ENCODE measurements at regions not wholly inside any gene's neighbourhood (a gene's known extent, or its start where the extent isn't known, plus 50 kb on each side); places are given as distances from the start of the nearest gene placed in this dataset.

DNA sequence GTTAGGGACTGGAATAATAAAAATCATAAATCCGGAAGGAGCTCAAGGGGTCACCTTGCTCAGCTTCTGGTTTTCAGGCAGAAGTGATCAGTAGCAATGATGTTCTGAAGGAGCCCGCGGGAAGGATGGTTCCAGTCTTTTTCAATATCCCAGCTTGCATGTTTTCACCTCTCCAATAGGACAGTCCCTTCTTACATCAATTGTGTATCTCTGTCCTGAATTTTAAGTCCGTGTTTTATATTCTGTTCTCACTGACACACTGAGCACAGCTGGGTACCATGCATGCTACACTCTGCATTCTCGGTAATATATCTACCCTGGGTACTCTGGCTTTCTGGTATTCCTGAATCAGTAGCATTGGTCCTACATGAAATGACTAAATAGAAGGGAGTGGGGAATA, 55.2 kb upstream of the SLC35B4 start:
- Mint-ChIP-seq H3K27ac (no peak overlapping the region), H3K36me3 (no peaks in the 10 kb centered on the region), H3K4me1 (no peaks in the 10 kb centered on the region), H3K9me3 (0 out of 2 replicates have a peak, but pooled peaks cover 5% of the 10 kb centered on the region), H3K4me3 (no peak overlapping the region), H3K27me3 (ENCODE audit: low read depth) (no peaks in the 10 kb centered on the region; the same call in 1 of the 2 replicates)
- ChIA-PET POLR2A (no interaction called here), CTCF (no interaction called here)
- no peak for TF ChIP-seq TCF7 (CRISPR knock-in tag; IDR thresholded peaks at IDR 0.05; ENCODE audit: low read depth)
- no peak for TF ChIP-seq MYBL2 (CRISPR knock-in tag; IDR thresholded peaks at IDR 0.05)
- no peak for TF ChIP-seq NFE2L1 (CRISPR knock-in tag; IDR thresholded peaks at IDR 0.05)
- TF ChIP-seq RORB (CRISPR knock-in tag; IDR thresholded peaks at IDR 0.05), result no peak
- TF ChIP-seq, protein P1, sequence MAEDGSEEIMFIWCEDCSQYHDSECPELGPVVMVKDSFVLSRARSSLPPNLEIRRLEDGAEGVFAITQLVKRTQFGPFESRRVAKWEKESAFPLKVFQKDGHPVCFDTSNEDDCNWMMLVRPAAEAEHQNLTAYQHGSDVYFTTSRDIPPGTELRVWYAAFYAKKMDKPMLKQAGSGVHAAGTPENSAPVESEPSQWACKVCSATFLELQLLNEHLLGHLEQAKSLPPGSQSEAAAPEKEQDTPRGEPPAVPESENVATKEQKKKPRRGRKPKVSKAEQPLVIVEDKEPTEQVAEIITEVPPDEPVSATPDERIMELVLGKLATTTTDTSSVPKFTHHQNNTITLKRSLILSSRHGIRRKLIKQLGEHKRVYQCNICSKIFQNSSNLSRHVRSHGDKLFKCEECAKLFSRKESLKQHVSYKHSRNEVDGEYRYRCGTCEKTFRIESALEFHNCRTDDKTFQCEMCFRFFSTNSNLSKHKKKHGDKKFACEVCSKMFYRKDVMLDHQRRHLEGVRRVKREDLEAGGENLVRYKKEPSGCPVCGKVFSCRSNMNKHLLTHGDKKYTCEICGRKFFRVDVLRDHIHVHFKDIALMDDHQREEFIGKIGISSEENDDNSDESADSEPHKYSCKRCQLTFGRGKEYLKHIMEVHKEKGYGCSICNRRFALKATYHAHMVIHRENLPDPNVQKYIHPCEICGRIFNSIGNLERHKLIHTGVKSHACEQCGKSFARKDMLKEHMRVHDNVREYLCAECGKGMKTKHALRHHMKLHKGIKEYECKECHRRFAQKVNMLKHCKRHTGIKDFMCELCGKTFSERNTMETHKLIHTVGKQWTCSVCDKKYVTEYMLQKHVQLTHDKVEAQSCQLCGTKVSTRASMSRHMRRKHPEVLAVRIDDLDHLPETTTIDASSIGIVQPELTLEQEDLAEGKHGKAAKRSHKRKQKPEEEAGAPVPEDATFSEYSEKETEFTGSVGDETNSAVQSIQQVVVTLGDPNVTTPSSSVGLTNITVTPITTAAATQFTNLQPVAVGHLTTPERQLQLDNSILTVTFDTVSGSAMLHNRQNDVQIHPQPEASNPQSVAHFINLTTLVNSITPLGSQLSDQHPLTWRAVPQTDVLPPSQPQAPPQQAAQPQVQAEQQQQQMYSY (CRISPR knock-in tag; IDR thresholded peaks at IDR 0.05), result no peak
- no peak for TF ChIP-seq SP1 (CRISPR knock-in tag; conservative IDR thresholded peaks at IDR 0.05)
- TF ChIP-seq, protein P2, sequence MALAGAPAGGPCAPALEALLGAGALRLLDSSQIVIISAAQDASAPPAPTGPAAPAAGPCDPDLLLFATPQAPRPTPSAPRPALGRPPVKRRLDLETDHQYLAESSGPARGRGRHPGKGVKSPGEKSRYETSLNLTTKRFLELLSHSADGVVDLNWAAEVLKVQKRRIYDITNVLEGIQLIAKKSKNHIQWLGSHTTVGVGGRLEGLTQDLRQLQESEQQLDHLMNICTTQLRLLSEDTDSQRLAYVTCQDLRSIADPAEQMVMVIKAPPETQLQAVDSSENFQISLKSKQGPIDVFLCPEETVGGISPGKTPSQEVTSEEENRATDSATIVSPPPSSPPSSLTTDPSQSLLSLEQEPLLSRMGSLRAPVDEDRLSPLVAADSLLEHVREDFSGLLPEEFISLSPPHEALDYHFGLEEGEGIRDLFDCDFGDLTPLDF (CRISPR knock-in tag; IDR thresholded peaks at IDR 0.05), result no peak
- no peak for TF ChIP-seq IRF2 (CRISPR knock-in tag; IDR thresholded peaks at IDR 0.05; ENCODE audit: borderline replicate concordance, low read depth)
- TF ChIP-seq, protein P3, sequence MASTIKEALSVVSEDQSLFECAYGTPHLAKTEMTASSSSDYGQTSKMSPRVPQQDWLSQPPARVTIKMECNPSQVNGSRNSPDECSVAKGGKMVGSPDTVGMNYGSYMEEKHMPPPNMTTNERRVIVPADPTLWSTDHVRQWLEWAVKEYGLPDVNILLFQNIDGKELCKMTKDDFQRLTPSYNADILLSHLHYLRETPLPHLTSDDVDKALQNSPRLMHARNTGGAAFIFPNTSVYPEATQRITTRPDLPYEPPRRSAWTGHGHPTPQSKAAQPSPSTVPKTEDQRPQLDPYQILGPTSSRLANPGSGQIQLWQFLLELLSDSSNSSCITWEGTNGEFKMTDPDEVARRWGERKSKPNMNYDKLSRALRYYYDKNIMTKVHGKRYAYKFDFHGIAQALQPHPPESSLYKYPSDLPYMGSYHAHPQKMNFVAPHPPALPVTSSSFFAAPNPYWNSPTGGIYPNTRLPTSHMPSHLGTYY (CRISPR knock-in tag; IDR thresholded peaks at IDR 0.05), result no peak
- no peak for TF ChIP-seq ESRRA (CRISPR knock-in tag; IDR thresholded peaks at IDR 0.05; ENCODE audit: borderline replicate concordance)
- TF ChIP-seq, protein P4, sequence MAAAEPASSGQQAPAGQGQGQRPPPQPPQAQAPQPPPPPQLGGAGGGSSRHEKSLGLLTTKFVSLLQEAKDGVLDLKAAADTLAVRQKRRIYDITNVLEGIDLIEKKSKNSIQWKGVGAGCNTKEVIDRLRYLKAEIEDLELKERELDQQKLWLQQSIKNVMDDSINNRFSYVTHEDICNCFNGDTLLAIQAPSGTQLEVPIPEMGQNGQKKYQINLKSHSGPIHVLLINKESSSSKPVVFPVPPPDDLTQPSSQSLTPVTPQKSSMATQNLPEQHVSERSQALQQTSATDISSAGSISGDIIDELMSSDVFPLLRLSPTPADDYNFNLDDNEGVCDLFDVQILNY (CRISPR knock-in tag; IDR thresholded peaks at IDR 0.05), result no peak
- TF ChIP-seq ZNF423 (CRISPR knock-in tag; IDR thresholded peaks at IDR 0.05), result no peak
- TF ChIP-seq, protein P5, sequence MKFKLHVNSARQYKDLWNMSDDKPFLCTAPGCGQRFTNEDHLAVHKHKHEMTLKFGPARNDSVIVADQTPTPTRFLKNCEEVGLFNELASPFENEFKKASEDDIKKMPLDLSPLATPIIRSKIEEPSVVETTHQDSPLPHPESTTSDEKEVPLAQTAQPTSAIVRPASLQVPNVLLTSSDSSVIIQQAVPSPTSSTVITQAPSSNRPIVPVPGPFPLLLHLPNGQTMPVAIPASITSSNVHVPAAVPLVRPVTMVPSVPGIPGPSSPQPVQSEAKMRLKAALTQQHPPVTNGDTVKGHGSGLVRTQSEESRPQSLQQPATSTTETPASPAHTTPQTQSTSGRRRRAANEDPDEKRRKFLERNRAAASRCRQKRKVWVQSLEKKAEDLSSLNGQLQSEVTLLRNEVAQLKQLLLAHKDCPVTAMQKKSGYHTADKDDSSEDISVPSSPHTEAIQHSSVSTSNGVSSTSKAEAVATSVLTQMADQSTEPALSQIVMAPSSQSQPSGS (CRISPR knock-in tag; IDR thresholded peaks at IDR 0.05; ENCODE audit: borderline replicate concordance, low read depth), result no peak
- no peak for TF ChIP-seq TEAD1 (CRISPR knock-in tag; IDR thresholded peaks at IDR 0.05)
- TF ChIP-seq CBFB (CRISPR knock-in tag; IDR thresholded peaks at IDR 0.05; ENCODE audit: low read depth), result no peak
- no peak for TF ChIP-seq GABPB1 (CRISPR knock-in tag; IDR thresholded peaks at IDR 0.05)
- TF ChIP-seq NR3C1 (CRISPR knock-in tag; conservative IDR thresholded peaks at IDR 0.05; ENCODE audit: low read depth), result no peak
- TF ChIP-seq, protein P6, sequence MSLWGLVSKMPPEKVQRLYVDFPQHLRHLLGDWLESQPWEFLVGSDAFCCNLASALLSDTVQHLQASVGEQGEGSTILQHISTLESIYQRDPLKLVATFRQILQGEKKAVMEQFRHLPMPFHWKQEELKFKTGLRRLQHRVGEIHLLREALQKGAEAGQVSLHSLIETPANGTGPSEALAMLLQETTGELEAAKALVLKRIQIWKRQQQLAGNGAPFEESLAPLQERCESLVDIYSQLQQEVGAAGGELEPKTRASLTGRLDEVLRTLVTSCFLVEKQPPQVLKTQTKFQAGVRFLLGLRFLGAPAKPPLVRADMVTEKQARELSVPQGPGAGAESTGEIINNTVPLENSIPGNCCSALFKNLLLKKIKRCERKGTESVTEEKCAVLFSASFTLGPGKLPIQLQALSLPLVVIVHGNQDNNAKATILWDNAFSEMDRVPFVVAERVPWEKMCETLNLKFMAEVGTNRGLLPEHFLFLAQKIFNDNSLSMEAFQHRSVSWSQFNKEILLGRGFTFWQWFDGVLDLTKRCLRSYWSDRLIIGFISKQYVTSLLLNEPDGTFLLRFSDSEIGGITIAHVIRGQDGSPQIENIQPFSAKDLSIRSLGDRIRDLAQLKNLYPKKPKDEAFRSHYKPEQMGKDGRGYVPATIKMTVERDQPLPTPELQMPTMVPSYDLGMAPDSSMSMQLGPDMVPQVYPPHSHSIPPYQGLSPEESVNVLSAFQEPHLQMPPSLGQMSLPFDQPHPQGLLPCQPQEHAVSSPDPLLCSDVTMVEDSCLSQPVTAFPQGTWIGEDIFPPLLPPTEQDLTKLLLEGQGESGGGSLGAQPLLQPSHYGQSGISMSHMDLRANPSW (CRISPR knock-in tag; conservative IDR thresholded peaks at IDR 0.05; ENCODE audit: low read depth), result no peak
- no peak for TF ChIP-seq JAZF1 (CRISPR knock-in tag; IDR thresholded peaks at IDR 0.05)
- no peak for TF ChIP-seq ZNF138 (CRISPR knock-in tag; conservative IDR thresholded peaks at IDR 0.05)
- DNase-seq (ENCODE audit: low spot score) (no peak), ATAC-seq (no peak)

All from WTC11 (cell line).